ENCODE measurements at regions not wholly inside any gene's neighbourhood (a gene's known extent, or its start where the extent isn't known, plus 50 kb on each side); places are given as distances from the start of the nearest gene placed in this dataset.

DNA sequence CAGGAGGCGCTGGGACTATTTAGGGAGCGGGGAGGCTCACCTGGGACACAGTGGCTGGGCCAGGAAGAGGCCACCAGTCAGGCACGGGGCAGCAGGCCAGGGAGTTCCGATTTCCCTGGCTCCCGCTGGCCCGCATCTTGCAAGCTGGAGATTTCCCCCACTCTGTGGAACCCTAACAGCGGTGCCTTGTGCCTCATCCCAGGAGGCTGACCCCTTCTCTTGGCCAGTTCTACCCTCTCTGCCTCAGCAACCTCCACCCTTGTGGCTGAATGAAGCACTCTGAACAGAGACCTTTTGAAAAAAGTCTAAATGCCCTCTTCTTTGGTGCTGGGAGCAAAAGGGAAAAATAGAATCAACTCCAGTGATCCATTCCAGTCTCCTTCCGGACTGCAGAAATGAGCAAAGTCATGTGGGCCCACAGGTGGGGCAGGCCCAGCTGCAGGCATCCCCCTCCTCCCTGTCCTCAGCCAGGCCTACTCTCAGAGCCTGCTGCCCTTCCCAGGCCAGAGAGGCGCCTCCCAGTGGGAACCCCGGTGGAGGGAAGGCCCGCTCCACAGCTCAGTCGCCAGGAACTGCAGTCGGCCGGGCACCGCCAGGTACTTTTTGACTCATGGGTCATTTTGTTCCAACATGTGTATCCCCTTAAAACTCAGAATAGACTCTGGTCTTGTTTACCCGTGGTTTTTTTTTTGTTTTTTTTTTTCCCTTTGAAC is 155.5 kb downstream of the ZNF248 start:
- H3K4me3 ChIP-seq (ENCODE audit: control insufficient read depth in 2 of 3, extremely low read depth in 1 of 3, insufficient read depth in 2 of 3, low read depth in 1 of 3, low read length in 3 of 3): no peak overlapping the region
- dilution Hi-C loops (cut with MboI; ENCODE audit: extremely low pct_ligation_motif_present, low sequenced_read_pairs): no loop called here
- no peak overlapping the region for H3K9ac ChIP-seq (ENCODE audit: control insufficient read depth, extremely low read depth, insufficient read depth, low read length)
- no peaks in the 10 kb centered on the region for H3K36me3 ChIP-seq (ENCODE audit: control insufficient read depth in 2 of 2, extremely low read depth in 1 of 2, insufficient read depth in 2 of 2, low read length in 2 of 2)
- H4K20me1 ChIP-seq (ENCODE audit: control insufficient read depth, extremely low read depth, insufficient read depth, low read length): no peaks in the 10 kb centered on the region
- no peaks in the 10 kb centered on the region for H3K79me2 ChIP-seq (ENCODE audit: control insufficient read depth, insufficient read depth, low read length)
- no peak for FAIRE-seq
- no peak for DNase-seq (ENCODE audit: low read depth, low spot score)
- H3K27me3 ChIP-seq (ENCODE audit: control insufficient read depth, extremely low read depth, insufficient read depth, low read length): no peaks in the 10 kb centered on the region
- H3K4me2 ChIP-seq (ENCODE audit: control insufficient read depth, extremely low read depth, insufficient read depth, low read depth, low read length): no peak overlapping the region
- H3K4me1 ChIP-seq (ENCODE audit: control insufficient read depth, extremely low read depth, insufficient read depth, low read length): no peaks in the 10 kb centered on the region
- TF ChIP-seq CTCF (optimal IDR thresholded peaks at IDR 0.05 in 1 of 3, IDR thresholded peaks at IDR 0.05 in 1 of 3, conservative IDR thresholded peaks at IDR 0.05 in 1 of 3; ENCODE audit: extremely low read depth in 1 of 3, insufficient read depth in 2 of 3, low read length in 3 of 3) (no peak), EZH2 (IDR thresholded peaks at IDR 0.05; ENCODE audit: low read length) (no peak)
- no peak overlapping the region for H2AFZ ChIP-seq (ENCODE audit: control insufficient read depth, low read length)
- H3K27ac ChIP-seq (ENCODE audit: control insufficient read depth, insufficient read depth, low read length): no peak overlapping the region
- H3K9me3 ChIP-seq (ENCODE audit: control insufficient read depth, low read depth, low read length): peaks cover 11% of the 10 kb centered on the region
- H3K9me1 ChIP-seq (ENCODE audit: control insufficient read depth, extremely low read depth, insufficient read depth, low read length): no peaks in the 10 kb centered on the region

DNA sequence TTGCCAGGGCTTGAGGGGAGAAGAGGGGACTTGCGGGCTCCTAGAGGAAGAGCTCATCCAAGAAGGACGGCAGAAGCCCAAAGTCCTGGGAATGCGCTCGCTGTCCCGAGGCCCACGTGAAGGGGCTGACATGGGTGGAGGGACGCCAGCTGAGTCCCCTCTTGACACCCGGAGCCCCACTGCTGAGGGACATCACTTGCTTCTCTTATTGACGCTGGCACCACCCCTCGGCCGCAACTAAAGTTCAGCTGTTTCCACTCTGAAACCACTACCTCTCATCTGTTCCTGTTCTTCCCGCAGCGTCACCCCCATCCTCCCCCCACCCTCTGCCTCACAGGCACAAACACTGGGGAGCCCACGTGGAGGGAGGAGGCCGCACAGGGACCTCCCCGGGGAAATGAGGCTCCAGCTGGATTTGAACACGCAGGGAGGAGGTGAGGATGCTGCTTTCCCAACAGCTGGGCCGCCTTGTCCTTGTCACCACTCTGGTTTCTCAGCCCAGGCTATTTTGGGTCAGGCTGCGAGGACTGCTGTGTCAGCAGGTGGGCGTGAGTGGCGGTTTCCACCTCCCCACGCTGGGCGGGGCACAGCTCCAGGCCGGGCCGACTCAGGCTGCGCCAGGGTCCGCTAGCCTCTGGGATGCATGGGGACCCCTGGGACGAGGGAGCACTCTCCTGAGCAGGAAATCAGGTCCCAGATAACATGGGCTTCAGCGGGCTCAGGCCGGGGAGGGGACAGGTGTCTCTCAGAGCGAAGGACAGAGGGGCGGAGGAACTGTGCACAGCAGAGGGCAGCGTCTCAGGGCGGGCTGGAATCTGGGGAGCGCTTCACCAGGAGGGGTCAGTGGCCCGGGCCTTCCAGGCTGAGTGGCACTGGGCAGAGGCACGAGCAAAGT is 156.3 kb downstream of the ZNF248 start:
- no peaks in the 10 kb centered on the region for H4K20me1 ChIP-seq (ENCODE audit: control insufficient read depth, extremely low read depth, insufficient read depth, low read length)
- dilution Hi-C loops (cut with MboI; ENCODE audit: extremely low pct_ligation_motif_present, low sequenced_read_pairs): no loop called here
- no peaks in the 10 kb centered on the region for H3K79me2 ChIP-seq (ENCODE audit: control insufficient read depth, insufficient read depth, low read length)
- H2AFZ ChIP-seq (ENCODE audit: control insufficient read depth, low read length): no peak overlapping the region
- no peaks in the 10 kb centered on the region for H3K36me3 ChIP-seq (ENCODE audit: control insufficient read depth in 2 of 2, extremely low read depth in 1 of 2, insufficient read depth in 2 of 2, low read length in 2 of 2)
- no peaks in the 10 kb centered on the region for H3K27me3 ChIP-seq (ENCODE audit: control insufficient read depth, extremely low read depth, insufficient read depth, low read length)
- no peak overlapping the region for H3K4me3 ChIP-seq (ENCODE audit: control insufficient read depth in 2 of 3, extremely low read depth in 1 of 3, insufficient read depth in 2 of 3, low read depth in 1 of 3, low read length in 3 of 3)
- no peak overlapping the region for H3K9ac ChIP-seq (ENCODE audit: control insufficient read depth, extremely low read depth, insufficient read depth, low read length)
- H3K4me1 ChIP-seq (ENCODE audit: control insufficient read depth, extremely low read depth, insufficient read depth, low read length): no peaks in the 10 kb centered on the region
- no peak for DNase-seq (ENCODE audit: low read depth, low spot score)
- peaks cover 11% of the 10 kb centered on the region for H3K9me3 ChIP-seq (ENCODE audit: control insufficient read depth, low read depth, low read length)
- TF ChIP-seq CTCF (optimal IDR thresholded peaks at IDR 0.05 in 1 of 3, IDR thresholded peaks at IDR 0.05 in 1 of 3, conservative IDR thresholded peaks at IDR 0.05 in 1 of 3; ENCODE audit: extremely low read depth in 1 of 3, insufficient read depth in 2 of 3, low read length in 3 of 3): no peak
- no peak for TF ChIP-seq EZH2 (IDR thresholded peaks at IDR 0.05; ENCODE audit: low read length)
- H3K27ac ChIP-seq (ENCODE audit: control insufficient read depth, insufficient read depth, low read length): no peak overlapping the region
- no peaks in the 10 kb centered on the region for H3K9me1 ChIP-seq (ENCODE audit: control insufficient read depth, extremely low read depth, insufficient read depth, low read length)
- FAIRE-seq: no peak
- H3K4me2 ChIP-seq (ENCODE audit: control insufficient read depth, extremely low read depth, insufficient read depth, low read depth, low read length): no peak overlapping the region
